ENCODE measurements at regions not wholly inside any gene's neighbourhood (a gene's known extent, or its start where the extent isn't known, plus 50 kb on each side); places are given as distances from the start of the nearest gene placed in this dataset.

DNA sequence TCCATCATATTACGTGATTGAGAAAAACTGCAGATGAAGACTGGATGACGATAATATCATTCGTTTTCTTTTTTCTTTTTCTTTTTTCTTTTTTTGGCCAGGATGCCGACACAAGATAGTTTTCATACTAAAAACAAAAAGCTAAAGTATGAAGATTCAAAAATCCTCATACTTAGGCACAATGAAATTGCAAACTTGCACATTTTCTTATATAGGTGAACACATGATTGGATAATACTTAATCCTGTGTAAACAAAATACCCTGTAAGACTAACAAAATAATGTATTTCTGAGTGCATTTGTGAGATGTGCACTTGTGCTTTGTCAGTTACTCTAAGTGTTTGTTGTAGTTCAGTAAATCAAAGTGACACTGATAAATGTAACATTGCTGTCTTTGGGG is 568.9 kb downstream of the ANKRD50 start:
- Histone ChIP-seq H3K27ac (ENCODE audit: low read depth in 1 of 2, low read length in 2 of 2) (no peak overlapping the region), H3K4me1 (ENCODE audit: control insufficient read depth in 1 of 2, insufficient read depth in 2 of 2, low read length in 2 of 2) (no peaks in the 10 kb centered on the region), H3K36me3 (ENCODE audit: control insufficient read depth in 1 of 2, insufficient read depth in 2 of 2, low read length in 1 of 2) (no peaks in the 10 kb centered on the region), H3K4me3 (ENCODE audit: low read length in 2 of 2) (no peak overlapping the region), H3K9me3 (ENCODE audit: control insufficient read depth, low read length) (no peaks in the 10 kb centered on the region), H3K27me3 (ENCODE audit: control insufficient read depth in 1 of 2, insufficient read depth in 2 of 2, low read length in 1 of 2) (no peaks in the 10 kb centered on the region)
- intact Hi-C loops (cut with DNase I) = loop anchor here in 1 of 2 donors (10.0 kb wide), 1 partner anchor 61 kb away; no protein-coding TSS in a partner anchor
- DNase-seq (no peak), ATAC-seq (ENCODE audit: low FRiP score) (no peak)
- WGBS, 2 donors = 70 to 82% methylated on average over 4 of the region's 4 CpGs

DNA sequence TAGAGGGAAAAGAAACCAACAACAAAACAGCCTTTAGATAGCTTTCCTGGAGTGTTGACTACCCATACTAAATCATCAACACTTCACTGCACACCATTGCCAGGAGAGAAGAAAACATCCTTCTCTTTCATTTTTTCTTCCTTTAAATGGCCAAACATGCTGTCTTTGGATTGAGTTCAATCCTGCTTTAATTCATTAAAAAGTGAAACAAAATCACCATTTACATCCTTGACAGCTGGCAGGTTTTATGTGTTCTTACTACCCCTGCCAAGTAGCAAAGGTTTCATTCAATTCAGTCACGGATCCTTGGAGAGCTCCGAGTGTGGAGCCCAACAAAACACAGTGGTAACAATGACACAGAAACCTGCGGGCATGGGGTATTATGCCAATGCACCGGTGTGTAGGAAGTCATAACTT is 568.3 kb downstream of the ANKRD50 start:
- Histone ChIP-seq H3K36me3 (ENCODE audit: control insufficient read depth in 1 of 2, insufficient read depth in 2 of 2, low read length in 1 of 2) (no peaks in the 10 kb centered on the region), H3K27ac (ENCODE audit: low read depth in 1 of 2, low read length in 2 of 2) (no peak overlapping the region), H3K27me3 (ENCODE audit: control insufficient read depth in 1 of 2, insufficient read depth in 2 of 2, low read length in 1 of 2) (no peaks in the 10 kb centered on the region), H3K4me3 (ENCODE audit: low read length in 2 of 2) (no peak overlapping the region), H3K9me3 (ENCODE audit: control insufficient read depth, low read length) (no peaks in the 10 kb centered on the region), H3K4me1 (ENCODE audit: control insufficient read depth in 1 of 2, insufficient read depth in 2 of 2, low read length in 2 of 2) (no peaks in the 10 kb centered on the region)
- DNase-seq = no peak
- WGBS, 2 donors = 0 to 5% methylated on average over 4 of the region's 4 CpGs
- intact Hi-C loops (cut with DNase I) = loop anchor here in 1 of 2 donors (10.0 kb wide), 1 partner anchor 61 kb away; no protein-coding TSS in a partner anchor
- ATAC-seq (ENCODE audit: low FRiP score) = no peak

DNA sequence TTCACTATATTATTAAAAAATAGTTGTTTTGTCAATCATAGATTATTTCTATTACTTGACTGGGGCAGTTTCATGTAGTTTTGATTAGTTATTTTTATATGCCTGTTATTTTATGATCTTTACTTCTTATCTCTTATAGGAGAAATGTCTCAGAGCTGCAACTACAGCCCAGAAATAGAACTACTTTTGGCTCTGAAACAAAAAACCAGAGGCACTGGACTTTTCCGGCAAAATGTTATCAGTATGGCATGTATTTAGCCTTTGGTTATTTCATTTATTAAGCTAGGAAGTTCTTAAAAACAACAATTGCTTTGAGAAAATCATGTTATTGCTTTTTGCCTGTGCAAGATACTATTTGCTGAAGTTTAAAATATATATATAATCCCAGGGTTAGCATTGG is 566.5 kb downstream of the ANKRD50 start:
- intact Hi-C loops (cut with DNase I) = loop anchor here in 1 of 2 donors (10.0 kb wide), 1 partner anchor 59 kb away; no protein-coding TSS in a partner anchor
- no peak overlapping the region for H3K27ac ChIP-seq (ENCODE audit: low read depth in 1 of 2, low read length in 2 of 2)
- H3K4me1 ChIP-seq (ENCODE audit: control insufficient read depth in 1 of 2, insufficient read depth in 2 of 2, low read length in 2 of 2) = no peaks in the 10 kb centered on the region
- 0 to 7% methylated on average over 1 of the region's 1 CpG for WGBS, 2 donors
- DNase-seq (no peak), ATAC-seq (ENCODE audit: low FRiP score) (no peak)
- no peaks in the 10 kb centered on the region for H3K9me3 ChIP-seq (ENCODE audit: control insufficient read depth, low read length)
- no peaks in the 10 kb centered on the region for H3K27me3 ChIP-seq (ENCODE audit: control insufficient read depth in 1 of 2, insufficient read depth in 2 of 2, low read length in 1 of 2)
- H3K4me3 ChIP-seq (ENCODE audit: low read length in 2 of 2) = no peak overlapping the region
- H3K36me3 ChIP-seq (ENCODE audit: control insufficient read depth in 1 of 2, insufficient read depth in 2 of 2, low read length in 1 of 2) = no peaks in the 10 kb centered on the region

DNA sequence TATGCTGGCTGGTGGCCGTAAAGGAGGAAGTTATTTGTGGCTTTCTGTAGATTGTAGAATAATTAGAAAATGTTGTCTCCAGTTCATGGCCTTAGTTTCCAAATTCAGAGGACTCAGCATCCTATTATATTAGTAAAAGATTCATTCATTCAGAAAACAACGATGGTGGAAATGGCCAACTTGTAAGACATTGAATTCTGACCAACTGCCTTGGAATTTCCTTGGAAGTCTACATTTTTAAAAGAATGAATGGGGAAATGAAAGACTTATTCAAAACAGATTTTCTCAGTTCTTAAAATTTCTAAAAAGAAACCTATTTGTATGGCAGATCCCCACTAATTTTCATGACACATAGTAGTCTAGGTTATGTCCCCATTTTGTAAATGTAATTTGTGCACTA is 561.5 kb downstream of the ANKRD50 start:
- ATAC-seq (ENCODE audit: low FRiP score) (no peak), DNase-seq (no peak)
- H3K27ac ChIP-seq (ENCODE audit: low read depth in 1 of 2, low read length in 2 of 2) = no peak overlapping the region
- no peak overlapping the region for H3K4me3 ChIP-seq (ENCODE audit: low read length in 2 of 2)
- WGBS, 2 donors = 77 to 84% methylated on average over 2 of the region's 2 CpGs
- no peaks in the 10 kb centered on the region for H3K36me3 ChIP-seq (ENCODE audit: control insufficient read depth in 1 of 2, insufficient read depth in 2 of 2, low read length in 1 of 2)
- no peaks in the 10 kb centered on the region for H3K9me3 ChIP-seq (ENCODE audit: control insufficient read depth, low read length)
- no peaks in the 10 kb centered on the region for H3K4me1 ChIP-seq (ENCODE audit: control insufficient read depth in 1 of 2, insufficient read depth in 2 of 2, low read length in 2 of 2)
- intact Hi-C loops (cut with DNase I) = no loop called here
- no peaks in the 10 kb centered on the region for H3K27me3 ChIP-seq (ENCODE audit: control insufficient read depth in 1 of 2, insufficient read depth in 2 of 2, low read length in 1 of 2)

DNA sequence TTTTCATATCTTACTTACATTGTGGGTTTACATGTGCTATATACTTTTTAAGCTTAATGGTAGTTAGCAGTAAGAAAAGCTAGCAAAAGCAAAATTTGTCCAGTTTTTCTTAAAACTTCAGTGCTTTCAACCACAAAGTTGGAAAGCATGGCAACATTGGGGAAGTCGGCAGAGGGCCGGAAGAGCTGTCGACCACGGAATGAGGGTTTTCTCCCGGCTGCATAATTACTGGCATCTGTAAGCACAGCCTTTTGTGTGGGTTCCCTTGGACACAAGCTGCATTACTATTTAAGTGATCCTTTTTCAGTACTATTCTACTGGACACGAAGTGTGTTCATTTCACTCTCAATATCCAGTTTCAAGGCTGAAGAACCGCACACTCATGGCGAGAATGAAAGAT is 560.4 kb downstream of the ANKRD50 start:
- ATAC-seq (ENCODE audit: low FRiP score) = no peak

DNA sequence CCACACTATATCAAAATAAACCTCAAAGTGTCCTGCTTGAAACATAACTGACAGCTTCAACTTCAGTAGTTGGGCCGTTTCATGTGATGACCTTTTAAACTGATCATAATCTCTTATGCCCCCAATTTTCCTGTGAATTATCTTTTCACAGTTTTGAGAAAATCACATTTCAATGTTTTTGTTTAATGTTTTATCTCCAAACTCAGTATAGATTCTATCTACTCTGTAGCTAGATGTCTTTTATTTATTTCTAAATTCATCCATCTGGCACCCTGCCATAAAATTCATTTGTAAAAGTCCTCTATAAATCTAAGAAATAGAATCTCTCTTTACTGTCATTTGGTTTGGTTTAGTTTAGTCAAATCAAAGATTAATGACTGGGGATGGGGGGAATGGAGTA is 557.3 kb downstream of the ANKRD50 start:
- Histone ChIP-seq H3K4me1 (ENCODE audit: control insufficient read depth in 1 of 2, insufficient read depth in 2 of 2, low read length in 2 of 2) (no peaks in the 10 kb centered on the region), H3K9me3 (ENCODE audit: control insufficient read depth, low read length) (no peaks in the 10 kb centered on the region), H3K4me3 (ENCODE audit: low read length in 2 of 2) (no peak overlapping the region), H3K36me3 (ENCODE audit: control insufficient read depth in 1 of 2, insufficient read depth in 2 of 2, low read length in 1 of 2) (no peaks in the 10 kb centered on the region), H3K27ac (ENCODE audit: low read depth in 1 of 2, low read length in 2 of 2) (no peak overlapping the region), H3K27me3 (ENCODE audit: control insufficient read depth in 1 of 2, insufficient read depth in 2 of 2, low read length in 1 of 2) (no peaks in the 10 kb centered on the region)
- ATAC-seq (ENCODE audit: low FRiP score) (no peak), DNase-seq (no peak)
- intact Hi-C loops (cut with DNase I) = no loop called here
- WGBS, 2 donors = 86% methylated on average over 1 of the region's 1 CpG

More for the DNA sequence above, 560.4 kb downstream of the ANKRD50 start:
- Histone ChIP-seq H3K9me3 (ENCODE audit: control insufficient read depth, low read length) (no peaks in the 10 kb centered on the region), H3K36me3 (ENCODE audit: control insufficient read depth in 1 of 2, insufficient read depth in 2 of 2, low read length in 1 of 2) (no peaks in the 10 kb centered on the region), H3K27ac (ENCODE audit: low read depth in 1 of 2, low read length in 2 of 2) (no peak overlapping the region), H3K27me3 (ENCODE audit: control insufficient read depth in 1 of 2, insufficient read depth in 2 of 2, low read length in 1 of 2) (no peaks in the 10 kb centered on the region), H3K4me1 (ENCODE audit: control insufficient read depth in 1 of 2, insufficient read depth in 2 of 2, low read length in 2 of 2) (no peaks in the 10 kb centered on the region), H3K4me3 (ENCODE audit: low read length in 2 of 2) (no peak overlapping the region)
- intact Hi-C loops (cut with DNase I) = no loop called here
- 80 to 89% methylated on average over 8 of the region's 8 CpGs for WGBS, 2 donors
- no peak for DNase-seq

DNA sequence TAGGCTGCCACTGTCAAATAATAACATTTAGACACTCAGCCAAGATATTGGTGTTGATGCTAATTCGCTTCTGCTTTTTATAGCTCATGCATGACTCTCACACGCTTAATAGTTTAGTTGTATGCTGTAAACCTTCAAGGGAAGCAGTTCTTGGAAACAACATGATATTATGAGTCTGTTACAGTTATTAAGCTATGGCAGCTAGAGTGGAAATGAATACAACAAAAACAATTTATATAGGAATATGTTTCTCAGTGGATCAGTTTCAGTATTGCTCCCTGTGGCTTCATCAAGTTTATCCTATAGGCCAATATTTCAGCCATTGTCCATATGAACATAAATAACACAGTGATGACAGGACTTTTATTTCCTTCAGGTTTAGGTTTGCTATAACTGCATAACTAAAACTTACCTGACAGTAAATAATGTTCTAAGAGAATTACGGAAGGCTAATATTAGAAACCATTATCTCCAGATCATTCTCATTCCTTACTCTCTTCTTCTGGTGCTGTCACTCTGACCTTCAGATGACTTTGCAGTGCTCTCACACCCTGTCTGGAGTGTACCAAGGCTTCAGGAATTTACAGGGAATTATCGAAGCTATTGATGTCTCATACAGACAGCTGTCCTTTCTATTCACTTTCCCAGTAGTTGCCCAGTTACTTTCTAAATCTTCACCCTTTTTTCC is 555.0 kb downstream of the ANKRD50 start:
- intact Hi-C loops (cut with DNase I) = no loop called here
- H3K36me3 ChIP-seq (ENCODE audit: control insufficient read depth in 1 of 2, insufficient read depth in 2 of 2, low read length in 1 of 2) = no peaks in the 10 kb centered on the region
- no peaks in the 10 kb centered on the region for H3K9me3 ChIP-seq (ENCODE audit: control insufficient read depth, low read length)
- H3K4me3 ChIP-seq (ENCODE audit: low read length in 2 of 2) = no peak overlapping the region
- H3K27me3 ChIP-seq (ENCODE audit: control insufficient read depth in 1 of 2, insufficient read depth in 2 of 2, low read length in 1 of 2) = no peaks in the 10 kb centered on the region
- WGBS, 2 donors = 82 to 85% methylated on average over 4 of the region's 4 CpGs
- no peaks in the 10 kb centered on the region for H3K4me1 ChIP-seq (ENCODE audit: control insufficient read depth in 1 of 2, insufficient read depth in 2 of 2, low read length in 2 of 2)
- no peak for DNase-seq
- H3K27ac ChIP-seq (ENCODE audit: low read depth in 1 of 2, low read length in 2 of 2) = no peak overlapping the region
- no peak for ATAC-seq (ENCODE audit: low FRiP score)

DNA sequence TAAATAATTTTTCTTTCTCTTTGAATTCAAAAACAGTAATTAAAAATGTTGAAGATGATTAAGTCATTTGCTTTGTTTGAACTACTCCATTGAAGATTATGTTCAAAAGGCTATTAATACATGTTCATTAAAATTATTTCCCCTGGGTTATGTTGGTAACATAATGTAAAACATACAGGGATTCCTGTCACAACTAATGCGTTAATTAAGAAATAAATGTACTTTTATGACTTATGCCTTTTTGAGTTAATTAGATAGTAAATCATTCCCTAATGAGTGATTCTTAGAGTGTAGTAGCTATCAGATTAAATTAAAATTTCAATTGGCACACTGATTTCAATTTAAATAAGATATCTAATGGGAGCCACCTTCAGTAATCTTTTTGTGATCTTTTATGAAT is 549.1 kb downstream of the ANKRD50 start:
- H3K4me3 ChIP-seq (ENCODE audit: low read length in 2 of 2) = no peak overlapping the region
- H3K27ac ChIP-seq (ENCODE audit: low read depth in 1 of 2, low read length in 2 of 2) = no peak overlapping the region
- no peaks in the 10 kb centered on the region for H3K4me1 ChIP-seq (ENCODE audit: control insufficient read depth in 1 of 2, insufficient read depth in 2 of 2, low read length in 2 of 2)
- H3K9me3 ChIP-seq (ENCODE audit: control insufficient read depth, low read length) = no peaks in the 10 kb centered on the region
- H3K27me3 ChIP-seq (ENCODE audit: control insufficient read depth in 1 of 2, insufficient read depth in 2 of 2, low read length in 1 of 2) = no peaks in the 10 kb centered on the region
- intact Hi-C loops (cut with DNase I) = no loop called here
- DNase-seq = no peak
- H3K36me3 ChIP-seq (ENCODE audit: control insufficient read depth in 1 of 2, insufficient read depth in 2 of 2, low read length in 1 of 2) = no peaks in the 10 kb centered on the region
- ATAC-seq (ENCODE audit: low FRiP score) = no peak
- 96 to 98% methylated on average over 1 of the region's 1 CpG for WGBS, 2 donors

DNA sequence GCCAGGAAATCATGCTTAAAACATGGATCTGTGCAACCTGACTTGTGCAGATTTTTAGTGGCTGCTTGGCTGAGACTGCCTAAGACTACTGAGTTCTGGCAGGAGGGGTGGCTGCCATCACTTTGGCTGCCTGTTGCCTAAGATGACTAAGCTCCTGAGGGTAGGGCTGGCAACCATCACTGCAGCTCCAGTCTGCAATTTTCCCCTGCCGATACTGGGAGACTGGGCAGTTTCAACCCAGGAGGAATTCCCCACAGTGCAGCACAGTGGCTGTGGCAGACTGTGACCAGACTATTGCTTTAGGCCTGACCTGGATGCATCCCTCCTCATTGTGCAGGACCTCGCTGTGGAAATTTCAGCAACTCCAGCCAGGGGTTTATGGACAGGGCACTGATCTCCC is 544.9 kb downstream of the ANKRD50 start:
- peak; percentile 66 for ATAC-seq (ENCODE audit: low FRiP score)
- intact Hi-C loops (cut with DNase I) = no loop called here

More for the DNA sequence above, 544.9 kb downstream of the ANKRD50 start:
- Histone ChIP-seq H3K4me3 (ENCODE audit: low read length in 2 of 2) (no peak overlapping the region), H3K9me3 (ENCODE audit: control insufficient read depth, low read length) (no peaks in the 10 kb centered on the region), H3K36me3 (ENCODE audit: control insufficient read depth in 1 of 2, insufficient read depth in 2 of 2, low read length in 1 of 2) (no peaks in the 10 kb centered on the region), H3K27ac (ENCODE audit: low read depth in 1 of 2, low read length in 2 of 2) (no peak overlapping the region), H3K27me3 (ENCODE audit: control insufficient read depth in 1 of 2, insufficient read depth in 2 of 2, low read length in 1 of 2) (no peaks in the 10 kb centered on the region), H3K4me1 (ENCODE audit: control insufficient read depth in 1 of 2, insufficient read depth in 2 of 2, low read length in 2 of 2) (no peaks in the 10 kb centered on the region)
- 38 to 48% methylated on average over 2 of the region's 2 CpGs for WGBS, 2 donors
- DNase-seq = peak; percentile 57 to 75

Data from aorta (tissue), 5 donors.